ENCODE measurements at regions not wholly inside any gene's neighbourhood (a gene's known extent, or its start where the extent isn't known, plus 50 kb on each side); places are given as distances from the start of the nearest gene placed in this dataset.

GRCh38 chr11:113567867-113568544 lies 92.8 kb upstream of the DRD2 start:
- Histone ChIP-seq H4K20me1 (ENCODE audit: control insufficient read depth, extremely low read depth, insufficient read depth, low read length) (no peaks in the 10 kb centered on the region), H3K9me1 (ENCODE audit: control insufficient read depth, extremely low read depth, insufficient read depth, low read length) (no peaks in the 10 kb centered on the region), H3K79me2 (ENCODE audit: control insufficient read depth, insufficient read depth, low read length) (no peaks in the 10 kb centered on the region), H3K9ac (ENCODE audit: control insufficient read depth, extremely low read depth, insufficient read depth, low read length) (no peak overlapping the region), H2AFZ (ENCODE audit: control insufficient read depth, low read length) (no peak overlapping the region), H3K36me3 (ENCODE audit: control insufficient read depth in 2 of 2, extremely low read depth in 1 of 2, insufficient read depth in 2 of 2, low read length in 2 of 2) (no peaks in the 10 kb centered on the region), H3K4me2 (ENCODE audit: control insufficient read depth, extremely low read depth, insufficient read depth, low read depth, low read length) (no peak overlapping the region), H3K9me3 (ENCODE audit: control insufficient read depth, low read depth, low read length) (no peaks in the 10 kb centered on the region), H3K4me1 (ENCODE audit: control insufficient read depth, extremely low read depth, insufficient read depth, low read length) (peaks cover 12% of the 10 kb centered on the region), H3K4me3 (ENCODE audit: control insufficient read depth in 2 of 3, extremely low read depth in 1 of 3, insufficient read depth in 2 of 3, low read depth in 1 of 3, low read length in 3 of 3) (no peak overlapping the region), H3K27ac (ENCODE audit: control insufficient read depth, insufficient read depth, low read length) (no peak overlapping the region), H3K27me3 (ENCODE audit: control insufficient read depth, extremely low read depth, insufficient read depth, low read length) (no peaks in the 10 kb centered on the region)
- TF ChIP-seq CTCF (optimal IDR thresholded peaks at IDR 0.05 in 1 of 3, IDR thresholded peaks at IDR 0.05 in 1 of 3, conservative IDR thresholded peaks at IDR 0.05 in 1 of 3; ENCODE audit: extremely low read depth in 1 of 3, insufficient read depth in 2 of 3, low read length in 3 of 3) (no peak), EZH2 (IDR thresholded peaks at IDR 0.05; ENCODE audit: low read length) (no peak)
- dilution Hi-C loops (cut with MboI; ENCODE audit: extremely low pct_ligation_motif_present, low sequenced_read_pairs) = no loop called here
- FAIRE-seq = no peak
- no peak for DNase-seq (ENCODE audit: low read depth, low spot score)

- Histone ChIP-seq H3K27me3 (ENCODE audit: control insufficient read depth, extremely low read depth, insufficient read depth, low read length) (no peaks in the 10 kb centered on the region), H2AFZ (ENCODE audit: control insufficient read depth, low read length) (no peak overlapping the region), H3K4me1 (ENCODE audit: control insufficient read depth, extremely low read depth, insufficient read depth, low read length) (peaks cover 19% of the 10 kb centered on the region), H3K36me3 (ENCODE audit: control insufficient read depth in 2 of 2, extremely low read depth in 1 of 2, insufficient read depth in 2 of 2, low read length in 2 of 2) (no peaks in the 10 kb centered on the region), H3K4me3 (ENCODE audit: control insufficient read depth in 2 of 3, extremely low read depth in 1 of 3, insufficient read depth in 2 of 3, low read depth in 1 of 3, low read length in 3 of 3) (no peak overlapping the region), H3K9me3 (ENCODE audit: control insufficient read depth, low read depth, low read length) (no peaks in the 10 kb centered on the region), H3K4me2 (ENCODE audit: control insufficient read depth, extremely low read depth, insufficient read depth, low read depth, low read length) (no peak overlapping the region), H3K9ac (ENCODE audit: control insufficient read depth, extremely low read depth, insufficient read depth, low read length) (no peak overlapping the region), H3K27ac (ENCODE audit: control insufficient read depth, insufficient read depth, low read length) (no peak overlapping the region), H3K79me2 (ENCODE audit: control insufficient read depth, insufficient read depth, low read length) (no peaks in the 10 kb centered on the region), H3K9me1 (ENCODE audit: control insufficient read depth, extremely low read depth, insufficient read depth, low read length) (no peaks in the 10 kb centered on the region), H4K20me1 (ENCODE audit: control insufficient read depth, extremely low read depth, insufficient read depth, low read length) (no peaks in the 10 kb centered on the region)
- dilution Hi-C loops (cut with MboI; ENCODE audit: extremely low pct_ligation_motif_present, low sequenced_read_pairs) = no loop called here
- no peak for DNase-seq (ENCODE audit: low read depth, low spot score)
- no peak for FAIRE-seq
- TF ChIP-seq CTCF (optimal IDR thresholded peaks at IDR 0.05 in 1 of 3, IDR thresholded peaks at IDR 0.05 in 1 of 3, conservative IDR thresholded peaks at IDR 0.05 in 1 of 3; ENCODE audit: extremely low read depth in 1 of 3, insufficient read depth in 2 of 3, low read length in 3 of 3) = no peak
- no peak for TF ChIP-seq EZH2 (IDR thresholded peaks at IDR 0.05; ENCODE audit: low read length)
These were observed 91.9 kb upstream of the DRD2 start for GRCh38 chr11:113567097-113567496.
